Suppressor macrophage (primary cell): ENCODE measurements at regions not wholly inside any gene's neighbourhood (a gene's known extent, or its start where the extent isn't known, plus 50 kb on each side); places are given as distances from the start of the nearest gene placed in this dataset.

Source experiments
- DNase-seq, 4 experiments: peaks; one replicate each; pipeline ENCODE4 v3.0.0-alpha.2; 2020 to 2022

- DNase-seq, result no peak
Measured at GRCh38 chr9:79107911-79108676, 463.7 kb upstream of the TLE4 start.

- DNase-seq, result no peak
Measured at GRCh38 chr9:79111653-79112052, 460.1 kb upstream of the TLE4 start.

GRCh38 chr9:79115176-79115575 is 456.6 kb upstream of the TLE4 start:
- DNase-seq, result no peak

- DNase-seq, result no peak
Measured at GRCh38 chr9:79116041-79116440, 455.7 kb upstream of the TLE4 start.

GRCh38 chr9:79116709-79117108 is 455.1 kb upstream of the TLE4 start:
- DNase-seq, result no peak

GRCh38 chr9:79120533-79120932 is 451.2 kb upstream of the TLE4 start:
- DNase-seq, result no peak

GRCh38 chr9:79120941-79121340 is 450.8 kb upstream of the TLE4 start:
- no peak for DNase-seq

GRCh38 chr9:79123415-79123814 is 448.4 kb upstream of the TLE4 start:
- no peak for DNase-seq

GRCh38 chr9:79127661-79128060 is 444.1 kb upstream of the TLE4 start:
- DNase-seq, result no peak

GRCh38 chr9:79129865-79130480 is 441.8 kb upstream of the TLE4 start:
- peak; percentile 59 to 78 (median 78) for DNase-seq

- DNase-seq, result no peak
Measured at GRCh38 chr9:79131246-79131774, 440.5 kb upstream of the TLE4 start.

- DNase-seq, result no peak
Measured at GRCh38 chr9:79131824-79132377, 439.9 kb upstream of the TLE4 start.

- peak in 3 of 4 experiments; percentile 16 to 36 (median 26) for DNase-seq
Measured at GRCh38 chr9:79134654-79135053, 437.1 kb upstream of the TLE4 start.

- DNase-seq, result peak; percentile 33 to 73 (median 66)
Measured at GRCh38 chr9:79135681-79136415, 435.9 kb upstream of the TLE4 start.

- peak in 2 of 4 experiments; percentile 4 to 9 for DNase-seq
Measured at GRCh38 chr9:79140751-79141150, 431.0 kb upstream of the TLE4 start.

- DNase-seq, result no peak
Measured at GRCh38 chr9:79143211-79143610, 428.6 kb upstream of the TLE4 start.

- no peak for DNase-seq
Measured at GRCh38 chr9:79145442-79145841, 426.3 kb upstream of the TLE4 start.

- no peak for DNase-seq
Measured at GRCh38 chr9:79149585-79149984, 422.2 kb upstream of the TLE4 start.

GRCh38 chr9:79151791-79152190 is 420.0 kb upstream of the TLE4 start:
- no peak for DNase-seq

GRCh38 chr9:79152306-79152705 is 419.5 kb upstream of the TLE4 start:
- DNase-seq, result no peak

- DNase-seq, result no peak
Measured at GRCh38 chr9:79154806-79155205, 417.0 kb upstream of the TLE4 start.

GRCh38 chr9:79155308-79155707 is 416.5 kb upstream of the TLE4 start:
- DNase-seq, result no peak

GRCh38 chr9:79163544-79163943 is 408.2 kb upstream of the TLE4 start:
- no peak for DNase-seq
